H1 (cell line): ENCODE measurements at regions not wholly inside any gene's neighbourhood (a gene's known extent, or its start where the extent isn't known, plus 50 kb on each side); places are given as distances from the start of the nearest gene placed in this dataset.

Experiments
- CTCF ChIA-PET: fragments of 300-600 bp; sonication (Branson Sonifier 250); formaldehyde crosslinking; loops from one replicate; lab custom pipeline; 2021; ENCODE audit not compliant: partially characterized antibody; lab: Charles Lee
- POLR2A ChIA-PET: fragments of 300-600 bp; sonication (Branson Sonifier 250); formaldehyde crosslinking; loops from one replicate; lab custom pipeline; 2021; ENCODE audit warnings: inconsistent platforms; ENCODE audit not compliant: partially characterized antibody; lab: Charles Lee
- DNase-seq, 2 experiments: peaks; one replicate each; pipeline versions ENCODE4 v3.0.0 to v3.0.0-alpha.2; 2010 to 2022; ENCODE audit warnings: low spot score in 2 of 2, low read depth in 1 of 2, mixed read lengths in 1 of 2
- FAIRE-seq: peaks from 2 replicates; lab custom pipeline; 2011; peaks lifted over from hg19 to GRCh38; lab: Jason Lieb, UNC
- H2AFZ ChIP-seq: 2 replicates; pipeline ENCODE4 v1.8.1; 2012; ENCODE audit warnings: low read length, inconsistent platforms
- H2AK5ac ChIP-seq: 2 replicates; pipeline ENCODE4 v1.6.1; 2013; ENCODE audit warnings: low read depth, low read length
- H2BK120ac ChIP-seq: replicated peaks from 2 replicates; pipeline ENCODE3; 2013; ENCODE audit warnings: low read depth, low read length, inconsistent platforms
- H2BK12ac ChIP-seq: 2 replicates; pipeline ENCODE4 v1.6.1; 2013; ENCODE audit warnings: low read depth, low read length
- H2BK15ac ChIP-seq: 2 replicates; pipeline ENCODE4 v1.6.1; 2013; ENCODE audit warnings: low read length
- H2BK20ac ChIP-seq: 2 replicates; pipeline ENCODE4 v1.6.1; 2013; ENCODE audit warnings: low read length
- H2BK5ac ChIP-seq: 2 replicates; pipeline ENCODE4 v1.6.1; 2013; ENCODE audit warnings: low read depth, low read length
- H3K14ac ChIP-seq: 2 replicates; pipeline ENCODE4 v1.6.1; 2013; ENCODE audit warnings: inconsistent platforms; ENCODE audit not compliant: insufficient read length
- H3K18ac ChIP-seq: 2 replicates; pipeline ENCODE4 v1.6.1; 2013; ENCODE audit warnings: low read length; ENCODE audit errors: extremely low read depth
- H3K23ac ChIP-seq: 2 replicates; pipeline ENCODE4 v1.6.1; 2013; ENCODE audit warnings: inconsistent platforms; ENCODE audit not compliant: insufficient read length
- H3K23me2 ChIP-seq: 2 replicates; pipeline ENCODE4 v1.6.1; 2013; ENCODE audit warnings: low read depth, low read length
- H3K27ac ChIP-seq: 2 replicates; pipeline ENCODE4 v1.6.1; 2011; ENCODE audit warnings: low read depth, low read length, inconsistent platforms
- H3K27me3 ChIP-seq, 4 experiments: replicated peaks in 1 of 4; 1 replicate in 1 of 4; 2 replicates in 3 of 4; pipeline versions ENCODE4 v1.6.1 to v1.8.1; 2011 to 2013; ENCODE audit warnings: low read length in 3 of 4, mild to moderate bottlenecking in 3 of 4, inconsistent platforms in 2 of 4, mixed read lengths in 2 of 4, moderate library complexity in 1 of 4; ENCODE audit not compliant: control insufficient read depth in 3 of 4, insufficient read depth in 3 of 4; ENCODE audit errors: extremely low read depth in 1 of 4
- H3K36me3 ChIP-seq, 4 experiments: 2 replicates each; pipeline versions ENCODE4 v1.6.1 to v1.8.1; 2011 to 2013; ENCODE audit warnings: mild to moderate bottlenecking in 4 of 4, low read length in 3 of 4, moderate library complexity in 2 of 4, control low read depth in 1 of 4, inconsistent platforms in 1 of 4; ENCODE audit not compliant: insufficient read depth in 4 of 4, control insufficient read depth in 2 of 4
- H3K4ac ChIP-seq: replicated peaks from 2 replicates; pipeline ENCODE3; 2013; ENCODE audit warnings: low read length, low read depth, mixed read lengths, inconsistent platforms; ENCODE audit not compliant: insufficient read length
- H3K4me1 ChIP-seq, 4 experiments: replicated peaks in 1 of 4; 1 replicate in 1 of 4; 2 replicates in 3 of 4; pipeline versions ENCODE4 v1.6.1 to v1.8.1; 2011 to 2013; ENCODE audit warnings: low read length in 3 of 4, inconsistent platforms in 2 of 4, mixed read lengths in 1 of 4; ENCODE audit not compliant: insufficient read depth in 4 of 4, control insufficient read depth in 3 of 4
- H3K4me2 ChIP-seq, 2 experiments: 2 replicates each; pipeline versions ENCODE4 v1.6.1 to v1.8.1; 2011 to 2013; ENCODE audit warnings: low read depth in 2 of 2, low read length in 2 of 2, control low read depth in 1 of 2, inconsistent platforms in 1 of 2, mild to moderate bottlenecking in 1 of 2; ENCODE audit not compliant: insufficient read depth in 1 of 2
- H3K4me3 ChIP-seq, 4 experiments: fragments of 200-600, 300-600 bp in 1 of 4; sonication (generic), shearing (Covaris generic), sonication (Bioruptor Twin) in 1 of 4; 2 replicates each; pipeline versions ENCODE4 v1.5.1 to v1.8.1; 2011 to 2016; ENCODE audit warnings: low read length in 4 of 4, low read depth in 3 of 4, control low read depth in 2 of 4, inconsistent platforms in 2 of 4, mild to moderate bottlenecking in 2 of 4, mixed read lengths in 1 of 4, moderate library complexity in 1 of 4; ENCODE audit not compliant: insufficient read depth in 2 of 4; ENCODE audit errors: extremely low read depth in 1 of 4
- H3K56ac ChIP-seq: replicated peaks from 2 replicates; pipeline ENCODE3; 2013; ENCODE audit warnings: low read depth, mild to moderate bottlenecking, mixed read lengths, low read length, inconsistent platforms; ENCODE audit not compliant: insufficient read length
- H3K79me1 ChIP-seq: 2 replicates; pipeline ENCODE4 v1.6.1; 2013; ENCODE audit warnings: low read depth, low read length, control low read depth
- H3K79me2 ChIP-seq, 2 experiments: 2 replicates each; pipeline versions ENCODE4 v1.6.1 to v1.8.1; 2012 to 2013; ENCODE audit warnings: low read length in 2 of 2, mild to moderate bottlenecking in 2 of 2, inconsistent platforms in 1 of 2; ENCODE audit not compliant: insufficient read depth in 2 of 2, control insufficient read depth in 1 of 2
- H3K9ac ChIP-seq, 4 experiments: replicated peaks in 1 of 4; 1 replicate in 1 of 4; 2 replicates in 3 of 4; pipeline versions ENCODE4 v1.6.1 to v1.8.1; 2011 to 2013; ENCODE audit warnings: low read depth in 3 of 4, low read length in 3 of 4, control low read depth in 2 of 4, mild to moderate bottlenecking in 2 of 4, moderate library complexity in 2 of 4, inconsistent platforms in 1 of 4; ENCODE audit errors: extremely low read depth in 1 of 4
- H3K9me3 ChIP-seq, 2 experiments: 2 replicates each; pipeline versions ENCODE4 v1.6.1 to v1.8.1; 2012 to 2013; ENCODE audit warnings: mild to moderate bottlenecking in 2 of 2, moderate library complexity in 2 of 2, control low read depth in 1 of 2, inconsistent platforms in 1 of 2, low read depth in 1 of 2, low read length in 1 of 2, mixed read lengths in 1 of 2; ENCODE audit not compliant: insufficient read depth in 2 of 2
- H4K20me1 ChIP-seq, 2 experiments: replicated peaks in 1 of 2; 2 replicates each; pipeline versions ENCODE3 to v1.8.1; 2011 to 2013; ENCODE audit warnings: inconsistent platforms in 2 of 2, low read length in 2 of 2, mild to moderate bottlenecking in 1 of 2; ENCODE audit not compliant: insufficient read depth in 2 of 2, control insufficient read depth in 1 of 2
- H4K5ac ChIP-seq: 2 replicates; pipeline ENCODE4 v1.6.1; 2013; ENCODE audit warnings: low read length, low read depth, mixed read lengths, inconsistent platforms; ENCODE audit not compliant: insufficient read length
- H4K8ac ChIP-seq: 2 replicates; pipeline ENCODE4 v1.8.0; 2013; ENCODE audit warnings: mild to moderate bottlenecking, moderate library complexity, low read length, inconsistent platforms; ENCODE audit not compliant: insufficient read depth; ENCODE audit errors: extremely low read depth
- H4K91ac ChIP-seq: replicated peaks from 2 replicates; pipeline ENCODE3; 2013; ENCODE audit warnings: low read length, mixed read lengths, inconsistent platforms; ENCODE audit not compliant: insufficient read length
- RFX5 ChIP-seq: IDR thresholded peaks from 2 replicates; pipeline ENCODE4 v1.6.1; 2011; ENCODE audit warnings: low read depth, low read length, improper control_type of control experiment, borderline replicate concordance
- WGBS, 2 experiments: shearing (Covaris generic) in 1 of 2; methylation state at CpG; one replicate each; pipeline versions ENCODE4 v1.1.6 to v1.1.7; 2013 to 2015; ENCODE audit warnings: low lambda C conversion rate in 2 of 2, mixed read lengths in 2 of 2, inconsistent platforms in 1 of 2, low coverage in 1 of 2, missing lambda C conversion rate in 1 of 2; ENCODE audit not compliant: insufficient replicate concordance in 2 of 2, insufficient coverage in 1 of 2, insufficient read length in 1 of 2; ENCODE audit errors: extremely low coverage in 1 of 2, missing lambda C conversion rate in 1 of 2; 5-methylcytosine and 5-hydroxymethylcytosine counted together

- no peak overlapping the region for H2BK12ac ChIP-seq
- H2BK5ac ChIP-seq = no peak overlapping the region
- DNase-seq (no peak), FAIRE-seq (no peak)
- no peak overlapping the region for H3K27ac ChIP-seq
- no peaks in the 10 kb centered on the region for H3K4me1 ChIP-seq
- H3K14ac ChIP-seq = no peak overlapping the region
- no peak overlapping the region for H3K4ac ChIP-seq
- H3K9ac ChIP-seq = no peak overlapping the region
- H4K20me1 ChIP-seq = no peaks in the 10 kb centered on the region
- H3K4me2 ChIP-seq = no peak overlapping the region
- H3K23ac ChIP-seq = no peak overlapping the region
- ChIA-PET CTCF (no interaction called here), POLR2A (no interaction called here)
- no peak overlapping the region for H4K8ac ChIP-seq
- H3K79me2 ChIP-seq = no peaks in the 10 kb centered on the region
- no peak overlapping the region; the same call in 1 of the 2 replicates for H2AFZ ChIP-seq
- no peaks in the 10 kb centered on the region for H3K36me3 ChIP-seq
- no peak overlapping the region for H2BK15ac ChIP-seq
- H2BK120ac ChIP-seq = no peak overlapping the region
- H3K9me3 ChIP-seq = 0 out of 4 replicates have a peak, but pooled peaks cover 0 to 2% of the 10 kb centered on the region in 2 experiments
- no peaks in the 10 kb centered on the region for H3K23me2 ChIP-seq
- H4K91ac ChIP-seq = no peak overlapping the region
- H3K56ac ChIP-seq = no peak overlapping the region
- no peak overlapping the region for H3K18ac ChIP-seq
- H2BK20ac ChIP-seq = no peak overlapping the region
- H3K79me1 ChIP-seq = no peaks in the 10 kb centered on the region
- no peak for TF ChIP-seq RFX5
- TF ChIP-seq, all 59 proteins: peak for 0
- Histone ChIP-seq H3K4me3 (no peak overlapping the region), H2AK5ac (no peak overlapping the region), H4K5ac (no peak overlapping the region), H3K27me3 (no peaks in the 10 kb centered on the region)
- 88% methylated on average over 2 of the region's 2 CpGs; no CpG with 5 or more reads in 1 of the 2 experiments for whole genome bisulfite sequencing, 2 experiments
These were observed 325.7 kb downstream of the DCDC2C start for GRCh38 chr2:4029081-4029480.
